Activated naive CD4-positive, alpha-beta T cell treated with anti-CD3 and anti-CD28 coated beads, Interleukin-2, amount 50 U/mL, for 72 hours (primary cell): ENCODE measurements at regions not wholly inside any gene's neighbourhood (a gene's known extent, or its start where the extent isn't known, plus 50 kb on each side); places are given as distances from the start of the nearest gene placed in this dataset.
A peak's percentile ranks its signal among the peaks of the same experiment; 100 is the strongest.
"Not testable (repeated sequence)": the region's sequence is repeated elsewhere in the genome, so short reads cannot be mapped to it uniquely, and the experiment has no call there.

ENCODE experiments used
- ATAC-seq, 2 donors: fragments of 150-1000 bp; cut with Tn5 transposase; 2 replicates each; pipeline ENCODE4 v1.10.0; 2021; ENCODE audit warnings: mild to moderate bottlenecking in 2 of 2, moderate library complexity in 2 of 2
- DNase-seq, 2 donors: peaks; one replicate each; pipeline ENCODE4 v3.0.0; 2021 to 2022; ENCODE audit warnings: low spot score in 2 of 2
- H3K27ac Mint-ChIP-seq, 2 donors: one replicate each; pipeline ENCODE4 v1.8.0; 2022; ENCODE audit warnings: mild to moderate bottlenecking in 2 of 2, mixed read lengths in 2 of 2
- H3K36me3 Mint-ChIP-seq, 2 donors: one replicate each; pipeline ENCODE4 v1.8.0; 2022; ENCODE audit warnings: mixed read lengths in 2 of 2
- H3K9me3 Mint-ChIP-seq, 2 donors: one replicate each; pipeline ENCODE4 v1.8.0; 2022; ENCODE audit warnings: mixed read lengths in 2 of 2

- DNase-seq (no peak), ATAC-seq (no peak)
- no peaks in the 10 kb centered on the region for H3K36me3 Mint-ChIP-seq
- H3K9me3 Mint-ChIP-seq, result no peaks in the 10 kb centered on the region
- no peak overlapping the region for H3K27ac Mint-ChIP-seq
Observed at GRCh38 chr6:1003394-1004160, 308.3 kb upstream of the FOXQ1 start.

GRCh38 chr6:1002989-1003388, 308.9 kb upstream of the FOXQ1 start:
- Mint-ChIP-seq H3K27ac (no peak overlapping the region), H3K9me3 (no peaks in the 10 kb centered on the region), H3K36me3 (no peaks in the 10 kb centered on the region)
- no peak for ATAC-seq
- no peak for DNase-seq

- H3K36me3 Mint-ChIP-seq, result no peaks in the 10 kb centered on the region
- DNase-seq, result no peak
- no peak overlapping the region for H3K27ac Mint-ChIP-seq
- no peaks in the 10 kb centered on the region for H3K9me3 Mint-ChIP-seq
- peak in 1 of 2 donors; percentile 18 for ATAC-seq
Observed at GRCh38 chr6:1001655-1002349, 308.9 kb upstream of the EXOC2 start.

- Mint-ChIP-seq H3K36me3 (no peaks in the 10 kb centered on the region), H3K9me3 (no peaks in the 10 kb centered on the region), H3K27ac (no peak overlapping the region)
- ATAC-seq (no peak), DNase-seq (no peak)
Observed at GRCh38 chr6:999552-999951, 306.6 kb upstream of the EXOC2 start.

- Mint-ChIP-seq H3K36me3 (no peaks in the 10 kb centered on the region), H3K27ac (no peak overlapping the region)
Observed at GRCh38 chr6:998551-998950, 305.6 kb upstream of the EXOC2 start.

GRCh38 chr6:996271-996852, 303.4 kb upstream of the EXOC2 start:
- DNase-seq (no peak), ATAC-seq (no peak)
- H3K9me3 Mint-ChIP-seq, result no peaks in the 10 kb centered on the region
- no peaks in the 10 kb centered on the region for H3K36me3 Mint-ChIP-seq
- H3K27ac Mint-ChIP-seq, result no peak overlapping the region

More at GRCh38 chr6:998551-998950, 305.6 kb upstream of the EXOC2 start:
- DNase-seq (no peak), ATAC-seq (no peak)
- no peaks in the 10 kb centered on the region for H3K9me3 Mint-ChIP-seq

GRCh38 chr6:991192-991591, 298.3 kb upstream of the EXOC2 start:
- no peak for DNase-seq
- no peak for ATAC-seq
- no peaks in the 10 kb centered on the region for H3K9me3 Mint-ChIP-seq
- H3K36me3 Mint-ChIP-seq, result no peaks in the 10 kb centered on the region
- no peak overlapping the region for H3K27ac Mint-ChIP-seq

- no peak for ATAC-seq
- Mint-ChIP-seq H3K27ac (no peak overlapping the region), H3K36me3 (no peaks in the 10 kb centered on the region), H3K9me3 (peaks cover 0 to 4% of the 10 kb centered on the region in 2 donors)
- no peak for DNase-seq
Observed at GRCh38 chr6:984031-984430, 291.1 kb upstream of the EXOC2 start.

GRCh38 chr6:978937-979685, 286.2 kb upstream of the EXOC2 start:
- ATAC-seq, result no peak
- Mint-ChIP-seq H3K27ac (no peak overlapping the region), H3K36me3 (peaks cover 0 to 14% of the 10 kb centered on the region in 2 donors), H3K9me3 (peaks cover 18% of the 10 kb centered on the region in 2 donors)
- DNase-seq, result no peak

- H3K9me3 Mint-ChIP-seq, result peaks cover 18% of the 10 kb centered on the region in 2 donors
- peaks cover 0 to 14% of the 10 kb centered on the region in 2 donors for H3K36me3 Mint-ChIP-seq
- H3K27ac Mint-ChIP-seq, ATAC-seq, DNase-seq: not testable (repeated sequence)
Observed at GRCh38 chr6:977226-977625, 284.3 kb upstream of the EXOC2 start.

GRCh38 chr6:971981-972640, 279.2 kb upstream of the EXOC2 start:
- no peak overlapping the region for H3K27ac Mint-ChIP-seq
- no peak for ATAC-seq
- no peak for DNase-seq
- peaks cover 18% of the 10 kb centered on the region in 2 donors for H3K9me3 Mint-ChIP-seq
- peaks cover 0 to 9% of the 10 kb centered on the region in 2 donors for H3K36me3 Mint-ChIP-seq

GRCh38 chr6:968791-969190, 275.9 kb upstream of the EXOC2 start:
- no peaks in the 10 kb centered on the region for H3K9me3 Mint-ChIP-seq
- DNase-seq (no peak), ATAC-seq (no peak)
- H3K36me3 Mint-ChIP-seq, result no peaks in the 10 kb centered on the region
- H3K27ac Mint-ChIP-seq, result no peak overlapping the region

GRCh38 chr6:967701-968100, 274.8 kb upstream of the EXOC2 start:
- DNase-seq (no peak), ATAC-seq (no peak)
- no peaks in the 10 kb centered on the region for H3K9me3 Mint-ChIP-seq
- H3K27ac Mint-ChIP-seq, result no peak overlapping the region
- H3K36me3 Mint-ChIP-seq, result no peaks in the 10 kb centered on the region

GRCh38 chr6:965343-965742, 272.4 kb upstream of the EXOC2 start:
- no peak overlapping the region for H3K27ac Mint-ChIP-seq
- no peak for ATAC-seq

GRCh38 chr6:963456-963855, 270.5 kb upstream of the EXOC2 start:
- ATAC-seq (no peak), DNase-seq (no peak)
- no peaks in the 10 kb centered on the region for H3K36me3 Mint-ChIP-seq
- no peaks in the 10 kb centered on the region for H3K9me3 Mint-ChIP-seq
- no peak overlapping the region for H3K27ac Mint-ChIP-seq

More at GRCh38 chr6:965343-965742, 272.4 kb upstream of the EXOC2 start:
- DNase-seq, result no peak
- Mint-ChIP-seq H3K9me3 (no peaks in the 10 kb centered on the region), H3K36me3 (no peaks in the 10 kb centered on the region)

- DNase-seq (no peak), ATAC-seq (no peak)
- Mint-ChIP-seq H3K9me3 (no peaks in the 10 kb centered on the region), H3K27ac (no peak overlapping the region), H3K36me3 (no peaks in the 10 kb centered on the region)
Observed at GRCh38 chr6:961407-961960, 268.5 kb upstream of the EXOC2 start.
